SK-N-SH treated with all-trans-retinoic acid at 6 μM for 48 hours (cell line): ENCODE measurements at regions not wholly inside any gene's neighbourhood (a gene's known extent, or its start where the extent isn't known, plus 50 kb on each side); places are given as distances from the start of the nearest gene placed in this dataset.

Experiments
- ATAC-seq: fragments of 200-7000 bp; cut with Tn5 transposase; 3 replicates; pipeline ENCODE4 v1.9.1; 2020; ENCODE audit warnings: mild to moderate bottlenecking, moderate library complexity
- ARNTL ChIP-seq: fragments of 450-650 bp; formaldehyde crosslinking; IDR thresholded peaks from 2 replicates; pipeline ENCODE4 v1.5.0; 2020; ENCODE audit warnings: low read depth, mild to moderate bottlenecking, moderate library complexity, borderline replicate concordance
- BACH2 ChIP-seq: fragments of 250-450 bp; sonication (Bioruptor Pico); IDR thresholded peaks from 2 replicates; pipeline ENCODE4 v1.9.0; 2021; ENCODE audit warnings: mild to moderate bottlenecking, borderline replicate concordance
- ESRRG ChIP-seq: fragments of 250-450 bp; sonication (Bioruptor Pico); IDR thresholded peaks from 2 replicates; pipeline ENCODE4 v1.6.1; 2021; ENCODE audit warnings: mild to moderate bottlenecking
- GLIS3 ChIP-seq: fragments of 250-450 bp; sonication (Bioruptor Pico); IDR thresholded peaks from 2 replicates; pipeline ENCODE4 v1.5.0; 2020; ENCODE audit warnings: mild to moderate bottlenecking, moderate library complexity
- ISL1 ChIP-seq: fragments of 250-450 bp; sonication (Bioruptor Pico); IDR thresholded peaks from 2 replicates; pipeline ENCODE4 v2.1.2; 2022; ENCODE audit warnings: mild to moderate bottlenecking, moderate library complexity
- OSR1 ChIP-seq: fragments of 250-450 bp; sonication (Bioruptor Pico); IDR thresholded peaks from 2 replicates; pipeline ENCODE4 v1.8.0; 2022; ENCODE audit warnings: moderate library complexity, mild to moderate bottlenecking, inconsistent platforms
- RARB ChIP-seq: fragments of 250-450 bp; sonication (Bioruptor Pico); IDR thresholded peaks from 2 replicates; pipeline ENCODE4 v1.8.0; 2021; ENCODE audit warnings: mild to moderate bottlenecking, moderate library complexity
- TCF4 ChIP-seq: fragments of 250-450 bp; sonication (Bioruptor Pico); IDR thresholded peaks from 2 replicates; pipeline ENCODE4 v1.8.0; 2021; ENCODE audit warnings: mild to moderate bottlenecking, moderate library complexity, borderline replicate concordance
- TOX ChIP-seq: fragments of 250-450 bp; sonication (Bioruptor Pico); IDR thresholded peaks from 2 replicates; pipeline ENCODE4 v1.8.0; 2021; ENCODE audit warnings: mild to moderate bottlenecking, moderate library complexity, borderline replicate concordance
- ZC3H10 ChIP-seq: fragments of 250-450 bp; sonication (Bioruptor Pico); IDR thresholded peaks from 2 replicates; pipeline ENCODE4 v1.5.1; 2021; ENCODE audit warnings: mild to moderate bottlenecking, moderate library complexity
- ZFP3 ChIP-seq: fragments of 250-450 bp; sonication (Bioruptor Pico); IDR thresholded peaks from 2 replicates; pipeline ENCODE4 v1.5.0; 2020; ENCODE audit warnings: mild to moderate bottlenecking, moderate library complexity
- ZFP30 ChIP-seq: fragments of 450-650 bp; formaldehyde crosslinking; IDR thresholded peaks from 2 replicates; pipeline ENCODE4 v1.5.0; 2022; ENCODE audit warnings: mild to moderate bottlenecking, moderate library complexity
- ZNF565 ChIP-seq: fragments of 450-650 bp; formaldehyde crosslinking; conservative IDR thresholded peaks from 2 replicates; pipeline ENCODE4 v1.5.0; 2020; ENCODE audit warnings: low read depth, mild to moderate bottlenecking, moderate library complexity
- ZNF70 ChIP-seq: fragments of 450-650 bp; formaldehyde crosslinking; IDR thresholded peaks from 2 replicates; pipeline ENCODE4 v1.5.0; 2020; ENCODE audit warnings: mild to moderate bottlenecking, moderate library complexity
- TF ChIP-seq, protein P1 (sequence below): fragments of 250-450 bp; sonication (Bioruptor Pico); IDR thresholded peaks from 2 replicates; pipeline ENCODE4 v1.5.1; 2021; ENCODE audit warnings: mild to moderate bottlenecking, moderate library complexity
- TF ChIP-seq, protein P2 (sequence below): fragments of 250-450 bp; sonication (Bioruptor Pico); IDR thresholded peaks from 2 replicates; pipeline ENCODE4 v1.5.1; 2020; ENCODE audit warnings: low read depth, mild to moderate bottlenecking, moderate library complexity
- TF ChIP-seq, protein P3 (sequence below): fragments of 250-450 bp; sonication (Bioruptor Pico); IDR thresholded peaks from 2 replicates; pipeline ENCODE4 v1.8.0; 2020; ENCODE audit warnings: mild to moderate bottlenecking, moderate library complexity, borderline replicate concordance
- TF ChIP-seq, protein P4 (sequence below): fragments of 250-450 bp; sonication (Bioruptor Pico); IDR thresholded peaks from 2 replicates; pipeline ENCODE4 v1.5.0; 2020; ENCODE audit warnings: mild to moderate bottlenecking, moderate library complexity
- TF ChIP-seq, protein P5 (sequence below): fragments of 250-450 bp; sonication (Bioruptor Pico); IDR thresholded peaks from 2 replicates; pipeline ENCODE4 v1.8.0; 2021; ENCODE audit warnings: low read depth, mild to moderate bottlenecking, moderate library complexity, borderline replicate concordance

DNA sequence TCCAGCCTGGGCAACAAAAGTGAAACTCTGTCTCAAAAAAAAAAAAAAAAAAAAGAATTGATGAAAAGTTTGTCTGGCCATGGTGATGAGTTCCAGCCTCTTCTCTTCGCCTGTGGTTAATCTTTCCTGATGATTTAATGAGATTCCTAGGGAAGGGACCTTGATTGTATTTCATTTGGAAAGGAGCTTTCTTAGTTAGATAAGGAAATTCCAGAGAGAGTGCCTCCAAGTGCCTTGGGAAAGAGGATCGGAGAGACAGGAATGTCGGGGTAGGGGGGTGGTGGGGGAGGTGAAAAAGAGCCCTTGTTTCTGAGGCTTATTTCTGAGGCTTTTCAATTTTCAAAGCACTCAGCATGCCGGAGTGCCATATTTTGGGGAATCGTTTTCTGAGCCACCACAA is 93.2 kb upstream of the SIAH1 start:
- ATAC-seq, result no peak
- no peak for TF ChIP-seq TCF4 (CRISPR knock-in tag)
- TF ChIP-seq, all 23 proteins: peak for 0

DNA sequence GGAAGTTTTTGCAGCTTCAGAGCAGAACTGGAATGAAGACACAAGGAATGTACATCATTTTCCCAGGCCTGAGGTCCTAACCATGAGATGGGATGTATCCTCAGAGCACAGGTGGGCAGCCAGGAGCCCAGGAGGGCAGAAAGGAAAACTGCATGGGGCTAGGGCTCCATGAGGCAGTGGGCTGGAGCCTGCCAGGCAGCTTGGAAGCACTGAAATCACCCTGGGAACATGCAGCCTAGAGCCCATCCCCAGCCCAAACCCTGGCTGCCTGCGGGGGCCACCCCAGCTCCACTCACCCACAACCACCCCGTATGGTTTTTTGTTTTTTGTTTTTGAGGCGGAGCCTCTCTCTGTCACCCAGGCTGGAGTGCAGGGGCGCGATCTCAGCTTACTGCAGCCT is 86.2 kb upstream of the SIAH1 start:
- ATAC-seq, result no peak
- TF ChIP-seq RARB (CRISPR knock-in tag) (no peak), TCF4 (CRISPR knock-in tag) (no peak), ZNF70 (CRISPR knock-in tag) (no peak), ISL1 (CRISPR knock-in tag) (no peak), ZNF565 (CRISPR knock-in tag) (no peak), BACH2 (CRISPR knock-in tag) (no peak), ARNTL (CRISPR knock-in tag) (no peak), ZFP30 (CRISPR knock-in tag) (no peak)
- TF ChIP-seq, protein P1, sequence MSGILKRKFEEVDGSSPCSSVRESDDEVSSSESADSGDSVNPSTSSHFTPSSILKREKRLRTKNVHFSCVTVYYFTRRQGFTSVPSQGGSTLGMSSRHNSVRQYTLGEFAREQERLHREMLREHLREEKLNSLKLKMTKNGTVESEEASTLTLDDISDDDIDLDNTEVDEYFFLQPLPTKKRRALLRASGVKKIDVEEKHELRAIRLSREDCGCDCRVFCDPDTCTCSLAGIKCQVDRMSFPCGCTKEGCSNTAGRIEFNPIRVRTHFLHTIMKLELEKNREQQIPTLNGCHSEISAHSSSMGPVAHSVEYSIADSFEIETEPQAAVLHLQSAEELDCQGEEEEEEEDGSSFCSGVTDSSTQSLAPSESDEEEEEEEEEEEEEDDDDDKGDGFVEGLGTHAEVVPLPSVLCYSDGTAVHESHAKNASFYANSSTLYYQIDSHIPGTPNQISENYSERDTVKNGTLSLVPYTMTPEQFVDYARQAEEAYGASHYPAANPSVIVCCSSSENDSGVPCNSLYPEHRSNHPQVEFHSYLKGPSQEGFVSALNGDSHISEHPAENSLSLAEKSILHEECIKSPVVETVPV, result no peak
- TF ChIP-seq, protein P2, sequence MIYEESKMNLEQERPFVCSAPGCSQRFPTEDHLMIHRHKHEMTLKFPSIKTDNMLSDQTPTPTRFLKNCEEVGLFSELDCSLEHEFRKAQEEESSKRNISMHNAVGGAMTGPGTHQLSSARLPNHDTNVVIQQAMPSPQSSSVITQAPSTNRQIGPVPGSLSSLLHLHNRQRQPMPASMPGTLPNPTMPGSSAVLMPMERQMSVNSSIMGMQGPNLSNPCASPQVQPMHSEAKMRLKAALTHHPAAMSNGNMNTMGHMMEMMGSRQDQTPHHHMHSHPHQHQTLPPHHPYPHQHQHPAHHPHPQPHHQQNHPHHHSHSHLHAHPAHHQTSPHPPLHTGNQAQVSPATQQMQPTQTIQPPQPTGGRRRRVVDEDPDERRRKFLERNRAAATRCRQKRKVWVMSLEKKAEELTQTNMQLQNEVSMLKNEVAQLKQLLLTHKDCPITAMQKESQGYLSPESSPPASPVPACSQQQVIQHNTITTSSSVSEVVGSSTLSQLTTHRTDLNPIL (CRISPR knock-in tag), result no peak
- TF ChIP-seq, protein P3, sequence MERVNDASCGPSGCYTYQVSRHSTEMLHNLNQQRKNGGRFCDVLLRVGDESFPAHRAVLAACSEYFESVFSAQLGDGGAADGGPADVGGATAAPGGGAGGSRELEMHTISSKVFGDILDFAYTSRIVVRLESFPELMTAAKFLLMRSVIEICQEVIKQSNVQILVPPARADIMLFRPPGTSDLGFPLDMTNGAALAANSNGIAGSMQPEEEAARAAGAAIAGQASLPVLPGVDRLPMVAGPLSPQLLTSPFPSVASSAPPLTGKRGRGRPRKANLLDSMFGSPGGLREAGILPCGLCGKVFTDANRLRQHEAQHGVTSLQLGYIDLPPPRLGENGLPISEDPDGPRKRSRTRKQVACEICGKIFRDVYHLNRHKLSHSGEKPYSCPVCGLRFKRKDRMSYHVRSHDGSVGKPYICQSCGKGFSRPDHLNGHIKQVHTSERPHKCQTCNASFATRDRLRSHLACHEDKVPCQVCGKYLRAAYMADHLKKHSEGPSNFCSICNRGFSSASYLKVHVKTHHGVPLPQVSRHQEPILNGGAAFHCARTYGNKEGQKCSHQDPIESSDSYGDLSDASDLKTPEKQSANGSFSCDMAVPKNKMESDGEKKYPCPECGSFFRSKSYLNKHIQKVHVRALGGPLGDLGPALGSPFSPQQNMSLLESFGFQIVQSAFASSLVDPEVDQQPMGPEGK (CRISPR knock-in tag), result no peak

DNA sequence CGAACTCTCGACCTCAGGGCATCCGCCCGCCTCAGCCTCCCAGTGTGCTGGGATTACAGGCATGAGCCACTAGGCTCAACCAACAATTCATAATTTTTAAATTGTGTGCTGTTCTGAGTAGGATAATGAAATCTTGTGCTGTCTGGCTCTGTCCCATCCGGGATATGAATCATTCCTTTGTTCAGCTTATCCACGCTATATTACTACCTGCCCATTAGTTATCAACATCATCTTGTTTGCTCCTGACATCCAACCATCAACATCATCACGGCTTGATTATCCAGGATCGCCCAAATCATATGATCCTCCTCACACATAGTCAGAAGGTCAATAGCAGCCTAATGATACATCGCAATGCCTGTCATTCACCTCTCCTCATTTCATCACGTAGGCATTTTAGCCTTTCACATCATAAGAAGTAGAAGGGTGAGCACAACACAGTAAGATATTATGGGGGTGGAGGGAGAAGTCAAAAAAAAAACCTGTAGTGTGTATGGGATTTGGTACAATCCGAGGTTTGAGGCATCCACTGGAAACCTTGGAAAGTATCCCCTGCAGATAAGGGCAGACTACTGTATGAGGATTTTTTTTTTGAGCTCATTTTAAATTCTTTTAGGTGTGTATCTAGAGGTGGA is 77.0 kb upstream of the SIAH1 start:
- ATAC-seq, result no peak

DNA sequence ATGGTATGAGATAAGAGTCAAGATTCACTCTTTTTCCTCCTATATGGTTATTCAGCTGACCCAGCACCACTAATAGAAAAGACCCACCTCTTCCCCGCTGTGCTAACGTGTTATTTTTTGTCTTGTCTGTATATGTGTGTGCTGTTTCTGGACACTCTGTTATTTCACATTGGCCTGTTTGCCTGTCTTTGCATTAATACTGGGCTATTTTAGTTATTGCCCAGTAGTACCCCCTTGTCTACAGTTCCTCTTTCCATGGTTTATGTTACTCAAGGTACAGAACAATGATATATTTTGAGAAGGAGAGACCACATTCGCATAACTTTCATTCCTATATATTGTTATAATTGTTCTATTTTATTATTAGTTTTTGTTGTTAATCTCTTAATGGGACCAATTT is 74.0 kb upstream of the SIAH1 start:
- no peak for ATAC-seq
- TF ChIP-seq GLIS3 (CRISPR knock-in tag) (no peak), ZNF70 (CRISPR knock-in tag) (no peak)

More for the DNA sequence above, 77.0 kb upstream of the SIAH1 start:
- TF ChIP-seq ISL1 (CRISPR knock-in tag) (no peak), TCF4 (CRISPR knock-in tag) (no peak), BACH2 (CRISPR knock-in tag) (no peak), RARB (CRISPR knock-in tag) (no peak), ZC3H10 (CRISPR knock-in tag) (no peak), TOX (CRISPR knock-in tag) (no peak)

DNA sequence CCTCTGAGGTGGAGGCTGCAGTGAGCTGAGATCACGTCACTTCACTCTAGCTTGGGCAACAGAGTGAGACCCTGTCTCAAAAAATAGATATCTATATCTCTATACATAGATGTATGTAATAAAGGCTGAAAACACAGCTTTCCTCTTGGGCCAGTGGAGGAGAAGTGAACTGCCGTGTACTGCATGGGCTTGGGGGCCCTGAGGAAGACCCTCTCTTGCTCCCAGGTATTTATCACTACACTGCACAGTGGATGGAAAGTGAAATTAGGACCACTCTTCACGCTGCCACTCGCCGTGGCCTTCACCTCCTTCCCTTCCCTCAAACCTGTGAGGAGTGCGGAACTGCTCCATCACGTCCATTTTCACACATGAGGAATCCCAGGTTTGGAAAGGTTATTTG is 68.8 kb upstream of the SIAH1 start:
- TF ChIP-seq, protein P4, sequence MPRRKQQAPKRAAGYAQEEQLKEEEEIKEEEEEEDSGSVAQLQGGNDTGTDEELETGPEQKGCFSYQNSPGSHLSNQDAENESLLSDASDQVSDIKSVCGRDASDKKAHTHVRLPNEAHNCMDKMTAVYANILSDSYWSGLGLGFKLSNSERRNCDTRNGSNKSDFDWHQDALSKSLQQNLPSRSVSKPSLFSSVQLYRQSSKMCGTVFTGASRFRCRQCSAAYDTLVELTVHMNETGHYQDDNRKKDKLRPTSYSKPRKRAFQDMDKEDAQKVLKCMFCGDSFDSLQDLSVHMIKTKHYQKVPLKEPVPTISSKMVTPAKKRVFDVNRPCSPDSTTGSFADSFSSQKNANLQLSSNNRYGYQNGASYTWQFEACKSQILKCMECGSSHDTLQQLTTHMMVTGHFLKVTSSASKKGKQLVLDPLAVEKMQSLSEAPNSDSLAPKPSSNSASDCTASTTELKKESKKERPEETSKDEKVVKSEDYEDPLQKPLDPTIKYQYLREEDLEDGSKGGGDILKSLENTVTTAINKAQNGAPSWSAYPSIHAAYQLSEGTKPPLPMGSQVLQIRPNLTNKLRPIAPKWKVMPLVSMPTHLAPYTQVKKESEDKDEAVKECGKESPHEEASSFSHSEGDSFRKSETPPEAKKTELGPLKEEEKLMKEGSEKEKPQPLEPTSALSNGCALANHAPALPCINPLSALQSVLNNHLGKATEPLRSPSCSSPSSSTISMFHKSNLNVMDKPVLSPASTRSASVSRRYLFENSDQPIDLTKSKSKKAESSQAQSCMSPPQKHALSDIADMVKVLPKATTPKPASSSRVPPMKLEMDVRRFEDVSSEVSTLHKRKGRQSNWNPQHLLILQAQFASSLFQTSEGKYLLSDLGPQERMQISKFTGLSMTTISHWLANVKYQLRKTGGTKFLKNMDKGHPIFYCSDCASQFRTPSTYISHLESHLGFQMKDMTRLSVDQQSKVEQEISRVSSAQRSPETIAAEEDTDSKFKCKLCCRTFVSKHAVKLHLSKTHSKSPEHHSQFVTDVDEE, result no peak
- no peak for TF ChIP-seq BACH2 (CRISPR knock-in tag)
- TF ChIP-seq, protein P5, sequence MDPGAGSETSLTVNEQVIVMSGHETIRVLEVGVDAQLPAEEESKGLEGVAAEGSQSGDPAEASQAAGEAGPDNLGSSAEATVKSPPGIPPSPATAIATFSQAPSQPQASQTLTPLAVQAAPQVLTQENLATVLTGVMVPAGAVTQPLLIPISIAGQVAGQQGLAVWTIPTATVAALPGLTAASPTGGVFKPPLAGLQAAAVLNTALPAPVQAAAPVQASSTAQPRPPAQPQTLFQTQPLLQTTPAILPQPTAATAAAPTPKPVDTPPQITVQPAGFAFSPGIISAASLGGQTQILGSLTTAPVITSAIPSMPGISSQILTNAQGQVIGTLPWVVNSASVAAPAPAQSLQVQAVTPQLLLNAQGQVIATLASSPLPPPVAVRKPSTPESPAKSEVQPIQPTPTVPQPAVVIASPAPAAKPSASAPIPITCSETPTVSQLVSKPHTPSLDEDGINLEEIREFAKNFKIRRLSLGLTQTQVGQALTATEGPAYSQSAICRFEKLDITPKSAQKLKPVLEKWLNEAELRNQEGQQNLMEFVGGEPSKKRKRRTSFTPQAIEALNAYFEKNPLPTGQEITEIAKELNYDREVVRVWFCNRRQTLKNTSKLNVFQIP (CRISPR knock-in tag), result no peak
- no peak for TF ChIP-seq TOX (CRISPR knock-in tag)
- no peak for TF ChIP-seq ESRRG (CRISPR knock-in tag)
- TF ChIP-seq ZNF70 (CRISPR knock-in tag), result no peak
- no peak for TF ChIP-seq TCF4 (CRISPR knock-in tag)
- TF ChIP-seq ZNF565 (CRISPR knock-in tag), result no peak
- TF ChIP-seq RARB (CRISPR knock-in tag), result no peak
- TF ChIP-seq, protein P3 (CRISPR knock-in tag), result no peak
- TF ChIP-seq, protein P1, result no peak
- no peak for TF ChIP-seq ZC3H10 (CRISPR knock-in tag)
- TF ChIP-seq ZFP3 (CRISPR knock-in tag), result no peak
- TF ChIP-seq GLIS3 (CRISPR knock-in tag), result no peak
- TF ChIP-seq OSR1 (CRISPR knock-in tag), result no peak
- TF ChIP-seq ARNTL (CRISPR knock-in tag), result no peak
- TF ChIP-seq, all 23 proteins: peak for 0
- ATAC-seq, result no peak
